HG03432 (cell line): ENCODE measurements at regions not wholly inside any gene's neighbourhood (a gene's known extent, or its start where the extent isn't known, plus 50 kb on each side); places are given as distances from the start of the nearest gene placed in this dataset.
A peak's percentile ranks its signal among the peaks of the same experiment; 100 is the strongest.
"Not testable (repeated sequence)": the region's sequence is repeated elsewhere in the genome, so short reads cannot be mapped to it uniquely, and the experiment has no call there.

ENCODE experiments used
- ATAC-seq: cut with Tn5 transposase; IDR thresholded peaks from one replicate; pipeline ENCODE4 v1.9.1; 2021; ENCODE audit warnings: mild to moderate bottlenecking, moderate library complexity; ENCODE audit not compliant: unreplicated experiment

DNA sequence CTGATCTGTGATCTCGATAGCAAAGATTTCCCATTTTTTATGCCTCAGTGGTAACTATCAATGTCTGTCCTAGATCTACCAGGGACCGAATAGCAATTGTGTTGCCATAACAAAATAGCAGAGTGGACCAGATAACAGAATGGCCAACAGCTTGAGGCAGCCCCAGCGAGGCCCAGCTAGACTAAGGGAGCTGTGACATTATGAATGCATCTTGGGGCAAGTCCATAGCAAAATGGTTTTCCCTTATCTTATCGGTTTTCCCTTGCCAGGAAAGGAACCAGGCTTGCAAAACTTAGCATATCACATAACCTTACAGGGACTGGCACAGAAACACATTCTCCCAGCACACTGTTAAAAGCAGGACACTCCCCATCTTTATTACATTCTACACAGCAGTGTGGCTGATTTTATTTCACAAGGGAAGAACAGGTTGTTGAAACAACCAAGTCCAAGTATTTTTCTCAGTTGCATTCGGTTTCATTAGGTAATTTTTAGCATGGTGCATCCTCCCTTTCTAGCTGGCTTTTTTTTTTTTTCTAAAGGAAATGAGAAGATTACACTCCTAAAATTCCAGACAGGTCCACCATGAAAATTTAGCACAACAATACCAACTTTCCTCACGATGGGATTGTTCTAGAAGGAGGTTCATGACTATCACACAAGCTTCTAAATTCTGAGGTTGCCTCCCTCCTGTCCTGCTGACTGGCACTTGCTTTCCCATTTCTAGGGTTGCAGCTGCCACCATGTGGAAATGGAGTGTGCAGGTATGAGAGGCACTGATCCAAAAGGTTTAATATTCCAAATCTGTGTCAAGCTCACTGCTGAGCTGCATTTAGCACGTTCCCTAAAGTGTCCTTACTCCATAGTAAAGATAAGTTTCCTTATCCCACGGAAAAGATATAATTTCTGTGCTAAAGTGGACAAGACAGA is 97.0 kb upstream of the SLC35G4 start:
- ATAC-seq, result no peak

- ATAC-seq, result peak; percentile 95
Measured at GRCh38 chr18:11511434-11512095, 97.8 kb upstream of the SLC35G4 start.

GRCh38 chr18:11506856-11507255 is 102.5 kb upstream of the SLC35G4 start:
- ATAC-seq, result no peak

DNA sequence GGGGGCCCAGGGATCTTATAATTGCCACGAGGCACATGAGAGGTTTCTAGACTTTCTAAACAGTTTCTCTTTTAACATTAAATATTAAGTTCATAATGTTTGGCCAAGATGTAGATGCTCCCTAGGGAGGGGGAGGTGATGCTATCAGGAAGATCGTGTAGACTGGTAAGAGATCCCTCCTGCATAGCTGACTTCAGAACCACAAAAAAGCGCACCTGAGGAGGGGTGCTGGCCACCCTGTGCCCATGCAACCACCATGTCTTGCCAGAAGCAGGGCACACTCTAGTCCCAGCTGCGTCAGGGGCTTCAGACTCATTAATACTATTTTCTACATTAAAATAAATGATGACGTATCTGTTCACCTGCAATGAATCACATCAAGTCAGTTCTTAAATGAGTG is 103.4 kb upstream of the SLC35G4 start:
- no peak for ATAC-seq

- no peak for ATAC-seq
Measured at GRCh38 chr18:11504962-11505361, 104.4 kb upstream of the SLC35G4 start.

DNA sequence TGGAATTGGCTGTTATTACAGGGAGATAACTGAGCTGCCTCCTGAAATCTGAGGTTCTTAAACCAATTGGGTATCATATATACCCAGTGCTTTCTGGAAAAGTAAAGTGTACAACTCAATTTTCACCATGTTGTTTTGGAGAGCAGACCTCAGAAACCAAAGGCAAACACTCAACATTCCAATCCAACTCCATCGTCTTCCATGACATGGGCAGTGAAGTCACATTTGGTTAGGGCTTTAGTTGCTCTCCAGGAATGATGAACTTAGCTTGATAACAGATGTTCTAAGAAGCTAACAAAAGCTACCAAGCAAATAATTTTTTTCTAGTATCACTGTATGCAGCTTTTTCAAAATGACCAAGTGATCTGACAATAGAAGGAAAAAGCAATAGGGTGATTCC is 107.0 kb upstream of the SLC35G4 start:
- ATAC-seq, result no peak

DNA sequence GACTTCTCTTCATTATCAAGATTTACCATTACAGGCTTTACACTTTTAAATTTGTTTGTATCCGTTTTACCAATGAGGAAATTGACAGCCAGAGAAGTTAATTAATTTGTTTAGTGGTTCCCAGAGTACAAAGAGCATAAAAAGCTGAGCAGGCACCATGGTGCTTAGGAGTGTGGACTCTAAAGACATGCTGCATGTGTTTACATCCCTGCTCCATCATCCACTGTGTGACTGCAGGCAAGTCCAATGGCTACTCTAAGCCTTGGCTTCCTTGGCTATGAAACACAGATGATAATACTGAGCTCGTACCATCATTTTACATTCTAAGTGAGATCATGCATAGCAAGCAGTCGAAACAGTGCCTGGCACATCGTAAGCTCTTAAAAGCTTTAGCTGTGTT is 108.0 kb upstream of the SLC35G4 start:
- no peak for ATAC-seq

DNA sequence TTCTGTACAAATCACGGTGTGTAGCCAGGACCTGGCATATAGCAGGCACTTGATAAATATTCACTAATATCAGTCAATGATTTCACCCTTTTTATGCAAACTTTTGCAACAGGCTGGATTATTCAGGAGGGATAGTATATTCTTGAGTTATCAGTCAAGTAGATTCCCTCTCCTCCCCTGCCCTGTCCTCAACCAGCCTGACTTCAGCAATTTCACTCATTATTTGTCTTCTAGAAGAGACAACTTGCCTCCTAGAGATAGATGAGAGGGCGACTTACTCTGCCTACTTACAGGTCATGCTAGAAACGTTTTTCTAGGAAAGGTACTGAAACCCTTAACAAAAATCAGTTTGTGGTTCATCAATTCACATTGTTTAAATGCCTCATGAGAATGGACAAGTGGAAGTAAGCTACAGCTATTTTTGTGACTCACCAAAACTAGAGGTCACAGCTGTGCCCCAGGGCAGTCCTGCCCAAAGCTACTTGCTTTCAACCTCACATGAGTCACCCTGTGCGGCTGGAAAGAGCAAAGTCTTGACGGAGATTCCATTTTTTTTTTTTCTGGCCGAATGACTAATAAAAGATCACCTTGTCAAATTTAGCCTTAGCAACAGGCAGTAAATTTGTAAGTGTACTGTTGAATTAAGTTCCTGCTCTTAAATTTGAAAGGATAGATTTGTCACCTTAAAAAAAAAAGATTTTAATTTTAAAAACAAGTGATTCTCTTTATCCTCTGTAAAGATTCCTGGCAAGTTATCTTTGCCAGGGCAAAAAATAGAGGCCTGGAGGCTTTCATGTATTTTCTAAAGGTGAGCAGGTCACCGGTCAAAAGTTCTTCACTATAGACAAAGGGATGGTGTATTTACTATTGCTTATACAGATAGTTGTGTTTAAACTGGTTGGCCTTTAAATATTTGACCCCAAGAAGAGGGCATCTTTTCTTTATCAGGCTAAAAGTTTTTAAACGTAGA is 109.0 kb upstream of the SLC35G4 start:
- ATAC-seq, result peak; percentile 91

DNA sequence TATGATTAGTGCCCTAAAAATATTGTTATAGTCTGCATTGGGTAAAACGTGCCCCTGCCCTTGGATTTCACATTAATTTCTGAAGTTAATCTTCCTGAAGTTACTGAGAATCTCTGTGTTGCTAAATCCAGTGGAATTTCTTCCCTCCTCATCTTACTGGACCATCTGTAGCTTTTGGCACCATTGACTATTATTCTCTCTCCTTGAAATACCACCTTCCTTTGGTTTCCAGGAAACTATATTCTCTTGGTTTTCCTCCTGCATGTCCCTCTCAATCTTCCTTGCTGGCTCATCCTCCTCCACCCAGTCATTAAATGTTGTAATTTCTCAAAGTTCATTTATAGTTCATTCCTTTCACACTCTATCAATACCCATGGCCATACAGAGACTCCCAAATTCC is 110.6 kb upstream of the SLC35G4 start:
- no peak for ATAC-seq

DNA sequence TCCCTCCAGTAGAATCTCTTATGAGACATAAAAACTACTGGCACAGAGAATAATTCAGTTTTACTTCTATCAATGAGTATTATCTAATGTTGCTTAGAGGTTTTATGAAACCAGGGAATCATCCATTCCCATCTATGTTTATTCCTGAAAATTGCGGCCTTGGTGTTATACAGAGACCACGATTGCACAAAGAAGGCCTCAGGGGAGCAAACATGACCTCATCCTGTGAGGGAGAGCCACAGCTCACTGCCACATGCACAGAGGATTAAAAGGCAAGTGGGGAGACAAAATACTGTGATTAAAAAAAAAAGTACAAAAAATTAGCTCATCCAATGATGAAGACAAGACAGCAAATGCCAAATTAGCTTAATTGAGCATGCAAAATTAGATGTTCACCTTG is 111.8 kb upstream of the SLC35G4 start:
- ATAC-seq, result no peak

DNA sequence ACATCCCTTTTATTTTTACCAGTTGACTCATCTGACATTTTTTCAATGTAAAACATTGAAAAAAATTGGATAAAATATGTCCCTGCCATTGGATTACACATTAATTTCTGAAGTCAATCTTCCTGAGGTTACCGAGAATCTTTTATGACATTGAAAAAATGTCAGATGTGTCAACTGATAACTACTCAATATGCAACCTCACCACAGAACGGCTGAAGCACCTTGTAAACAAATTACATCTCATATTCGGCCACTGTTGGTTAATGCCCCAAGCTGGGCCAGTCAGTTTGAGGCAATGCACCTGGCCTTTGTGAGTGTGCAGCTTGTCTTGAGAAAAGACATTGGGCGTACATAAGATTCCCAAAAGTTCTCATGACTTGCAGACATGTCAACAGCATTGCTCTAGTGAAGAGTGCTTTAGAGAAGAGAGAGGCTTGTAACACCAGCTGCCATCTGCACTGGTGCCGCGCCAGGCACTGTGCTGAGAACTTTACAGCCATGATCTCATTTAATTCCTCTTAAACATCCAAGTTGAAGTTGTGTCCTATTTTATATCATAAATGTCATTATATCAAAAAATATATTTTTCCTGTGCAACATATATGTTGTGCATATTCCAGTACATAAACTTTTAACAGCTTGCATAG is 112.7 kb upstream of the SLC35G4 start:
- peak; percentile 54 for ATAC-seq

GRCh38 chr18:11495441-11495840 is 114.0 kb upstream of the SLC35G4 start:
- ATAC-seq, result no peak

GRCh38 chr18:11494107-11494506 is 115.3 kb upstream of the SLC35G4 start:
- ATAC-seq, result no peak

GRCh38 chr18:11489266-11489899 is 120.0 kb upstream of the SLC35G4 start:
- no peak for ATAC-seq

DNA sequence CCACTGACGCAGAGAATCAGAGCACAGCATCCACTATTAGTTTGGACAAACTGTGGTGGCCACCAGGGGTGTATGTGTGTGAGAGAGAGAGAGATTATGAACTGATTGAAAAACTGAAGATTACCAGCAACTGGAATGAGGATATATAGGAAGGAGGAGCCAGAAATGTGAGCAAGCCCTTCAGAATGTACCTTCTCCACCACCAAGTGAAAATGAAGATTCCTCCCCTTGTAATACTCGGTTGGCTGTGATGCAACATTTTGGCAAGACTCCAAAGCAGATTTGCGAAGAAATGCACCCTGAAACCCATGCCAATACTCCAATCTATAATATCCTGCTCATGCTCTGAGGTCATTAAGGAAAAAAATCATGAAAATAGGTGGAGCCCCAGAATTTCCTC is 121.2 kb upstream of the SLC35G4 start:
- no peak for ATAC-seq

- no peak for ATAC-seq
Measured at GRCh38 chr18:11487390-11487789, 122.0 kb upstream of the SLC35G4 start.

DNA sequence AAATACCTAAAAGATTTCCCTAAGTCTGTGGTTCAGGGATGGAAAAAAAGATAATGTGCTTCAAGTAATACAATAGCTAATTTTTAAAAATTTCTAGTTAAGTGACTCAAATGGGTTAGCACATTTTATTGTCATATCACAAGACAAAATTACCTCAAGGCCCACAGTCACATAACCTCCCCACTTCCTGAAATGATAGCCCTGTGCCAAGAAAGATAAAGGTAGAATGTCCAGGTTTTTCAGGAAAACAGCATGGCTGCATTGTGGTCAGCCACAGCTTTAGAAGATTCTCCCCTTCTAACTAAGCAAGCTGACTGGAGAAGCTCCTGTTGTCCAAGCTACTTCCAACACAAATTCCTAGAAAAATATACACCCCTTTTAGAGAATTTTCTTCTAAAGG is 127.1 kb upstream of the SLC35G4 start:
- no peak for ATAC-seq

DNA sequence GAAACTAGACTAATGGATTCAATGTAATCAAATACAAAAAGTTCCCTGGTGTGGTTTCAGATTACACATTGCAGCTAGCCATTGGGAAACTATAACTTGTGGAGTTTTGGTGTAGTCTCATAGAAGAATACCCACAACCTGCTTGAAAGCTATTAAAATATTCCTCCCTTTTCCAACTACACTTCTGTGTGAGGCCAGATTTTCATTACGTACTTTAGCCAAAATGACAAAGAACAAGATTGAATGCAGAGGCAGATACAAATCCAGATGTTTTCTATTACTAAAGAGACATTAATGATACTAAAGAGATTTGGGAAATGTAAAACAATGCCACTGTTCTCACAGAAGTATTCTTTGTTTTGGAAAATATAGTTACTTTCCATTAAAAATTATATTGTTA is 128.7 kb upstream of the SLC35G4 start:
- no peak for ATAC-seq

DNA sequence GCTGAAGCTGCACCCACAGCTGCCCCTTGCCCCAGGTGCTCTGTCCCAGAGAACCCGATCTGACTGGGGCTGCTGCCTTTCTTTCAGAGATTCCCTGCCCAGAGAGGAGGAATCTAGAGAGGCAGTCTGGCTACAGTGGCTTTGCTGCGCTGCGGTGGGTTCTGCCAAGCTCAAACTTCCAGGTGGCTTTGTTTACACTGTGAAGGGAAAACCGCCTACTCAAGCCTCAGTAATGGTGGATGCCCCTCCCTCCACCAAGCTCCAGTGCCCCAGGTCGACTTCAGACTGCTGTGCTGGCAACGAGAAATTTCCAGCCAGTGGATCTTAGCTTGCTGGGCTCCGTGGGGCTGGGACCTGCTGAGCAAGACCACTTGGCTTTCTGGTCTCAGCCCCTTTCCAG is 130.4 kb upstream of the SLC35G4 start:
- not testable (repeated sequence) for ATAC-seq

DNA sequence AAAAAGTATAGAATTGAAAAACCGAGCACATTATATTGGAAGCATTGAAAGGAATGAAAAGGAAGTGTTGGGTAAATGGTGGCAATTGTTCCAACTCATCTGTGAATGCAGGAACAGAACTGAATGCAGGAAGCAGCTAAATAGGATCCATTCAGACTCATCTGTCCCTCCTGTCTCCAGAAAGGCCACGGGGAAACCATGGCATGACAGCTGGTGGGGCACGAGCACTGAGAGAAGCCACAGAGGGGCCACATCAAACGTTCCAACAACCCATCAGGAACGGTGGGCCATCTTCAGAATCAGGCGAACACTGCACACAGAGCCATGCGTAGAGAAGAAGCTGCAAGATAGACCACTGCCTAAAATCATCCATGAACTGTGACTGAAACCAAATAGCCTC is 138.5 kb upstream of the SLC35G4 start:
- no peak for ATAC-seq
